HG03558 (cell line): ENCODE measurements at regions not wholly inside any gene's neighbourhood (a gene's known extent, or its start where the extent isn't known, plus 50 kb on each side); places are given as distances from the start of the nearest gene placed in this dataset.
"Not testable (repeated sequence)": the region's sequence is repeated elsewhere in the genome, so short reads cannot be mapped to it uniquely, and the experiment has no call there.

ENCODE experiments used
- ATAC-seq: cut with Tn5 transposase; IDR thresholded peaks from one replicate; pipeline ENCODE4 v1.9.1; 2021; ENCODE audit warnings: moderate number of reproducible peaks; ENCODE audit not compliant: unreplicated experiment; ENCODE audit errors: extremely low read depth

GRCh38 chr3:66629150-66629981 lies 128.5 kb upstream of the LRIG1 start:
- ATAC-seq = no peak

DNA sequence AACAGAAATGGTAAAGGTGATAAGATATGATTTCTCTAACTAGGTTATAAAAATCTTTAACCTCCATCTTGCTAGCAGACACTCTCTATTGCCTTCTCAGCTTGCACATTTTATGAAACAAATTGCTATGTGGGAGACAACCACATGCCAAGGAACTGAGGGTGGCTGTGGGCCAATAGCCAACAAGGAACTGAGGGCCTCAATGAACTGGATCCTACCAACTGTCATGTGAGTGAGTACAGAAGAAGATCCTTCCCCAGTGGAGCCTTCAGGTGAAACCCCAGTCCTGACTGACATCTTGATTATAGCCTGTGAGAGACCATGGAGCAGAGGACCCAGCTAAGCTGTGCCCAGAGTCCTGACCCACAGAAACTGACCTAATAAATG lies 129.2 kb upstream of the LRIG1 start:
- ATAC-seq = no peak

DNA sequence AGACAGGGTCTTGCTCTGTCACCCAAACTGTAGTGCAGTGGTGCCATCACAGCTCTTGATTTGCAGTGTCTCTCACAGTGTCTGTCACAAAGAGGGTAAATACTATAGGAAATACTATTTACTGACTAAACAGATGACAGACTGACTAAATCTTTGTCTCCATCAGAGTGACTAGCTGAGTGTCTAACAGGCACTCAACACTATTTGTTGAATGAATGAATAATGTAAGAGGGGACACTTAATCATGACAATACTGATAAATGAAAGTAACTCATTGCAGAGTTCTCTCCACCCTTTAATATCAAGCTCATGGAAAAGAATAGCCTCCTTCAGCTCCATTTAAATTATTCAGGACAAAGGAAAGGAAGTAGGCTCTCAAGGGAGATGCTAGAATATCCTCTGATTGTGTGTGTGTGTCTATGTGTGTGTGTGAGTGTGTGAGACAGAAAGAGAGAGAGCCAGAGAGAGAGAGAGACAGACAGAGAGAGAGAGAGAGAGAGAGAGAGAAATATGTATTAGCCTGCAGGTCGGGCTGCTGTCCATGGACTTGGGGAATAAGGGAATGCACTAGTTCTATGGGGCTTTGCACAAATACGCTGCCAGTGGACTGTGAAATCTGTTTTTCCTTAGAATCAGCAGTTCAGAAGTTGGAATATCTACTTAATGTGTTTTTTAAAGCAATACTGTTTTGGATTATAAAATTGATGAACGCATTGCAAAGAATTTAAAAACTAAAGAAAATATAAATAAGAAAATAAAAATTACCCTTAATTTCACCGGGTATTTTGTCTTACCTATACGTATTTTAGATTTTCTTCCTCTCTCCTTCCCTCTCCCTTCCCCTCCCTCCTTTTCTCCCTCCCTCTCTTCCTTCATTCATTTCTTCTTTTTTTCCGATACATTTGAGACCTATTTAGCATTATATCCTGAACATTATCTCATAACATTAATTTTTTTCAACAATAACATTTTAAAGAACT lies 132.9 kb upstream of the LRIG1 start:
- no peak for ATAC-seq

DNA sequence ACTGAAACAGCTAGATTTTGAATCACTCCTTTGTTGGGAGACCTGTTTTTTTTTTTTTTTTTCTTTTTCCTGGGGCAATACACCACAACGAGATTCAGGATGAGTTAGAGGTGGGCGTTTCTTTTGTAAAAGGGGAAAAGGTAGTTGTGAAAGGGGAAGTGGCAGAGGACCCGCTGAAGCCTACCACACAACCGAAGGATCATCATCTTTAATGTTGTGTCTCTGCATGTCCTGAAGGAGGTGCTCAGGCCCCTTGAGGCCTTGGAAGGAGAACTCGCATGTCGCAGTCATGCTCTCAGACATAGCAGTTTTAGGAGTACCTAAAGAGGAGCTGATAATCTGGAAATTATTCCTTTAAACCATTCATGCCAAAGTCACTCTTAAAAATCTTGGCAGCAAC lies 137.9 kb upstream of the LRIG1 start:
- no peak for ATAC-seq

DNA sequence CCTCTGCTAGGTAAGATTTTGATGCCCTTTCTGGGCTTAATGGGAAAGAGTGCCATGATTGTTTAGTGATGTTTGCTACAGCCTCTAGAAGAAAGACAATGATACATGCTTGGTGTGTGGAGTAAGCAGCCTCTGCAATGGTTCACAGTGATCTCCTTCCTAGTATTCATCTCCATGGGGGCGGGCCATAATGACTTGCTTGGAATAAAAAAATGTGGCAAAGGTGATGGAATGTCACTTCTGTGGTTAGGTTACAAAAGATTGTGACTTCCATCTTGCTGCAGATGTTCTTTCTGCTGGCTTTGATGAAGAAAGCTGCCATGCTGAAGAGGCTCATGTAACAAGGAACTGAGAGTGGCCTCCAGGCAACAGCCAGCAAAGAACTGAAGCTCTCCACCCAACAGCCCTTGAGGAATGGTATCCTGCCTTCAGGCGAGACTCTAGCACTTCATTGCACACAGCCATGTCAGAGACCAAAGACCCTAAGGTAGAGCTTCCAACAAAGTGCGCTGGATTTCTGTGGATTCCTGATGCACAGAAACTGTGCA lies 139.1 kb upstream of the LRIG1 start:
- ATAC-seq = no peak

DNA sequence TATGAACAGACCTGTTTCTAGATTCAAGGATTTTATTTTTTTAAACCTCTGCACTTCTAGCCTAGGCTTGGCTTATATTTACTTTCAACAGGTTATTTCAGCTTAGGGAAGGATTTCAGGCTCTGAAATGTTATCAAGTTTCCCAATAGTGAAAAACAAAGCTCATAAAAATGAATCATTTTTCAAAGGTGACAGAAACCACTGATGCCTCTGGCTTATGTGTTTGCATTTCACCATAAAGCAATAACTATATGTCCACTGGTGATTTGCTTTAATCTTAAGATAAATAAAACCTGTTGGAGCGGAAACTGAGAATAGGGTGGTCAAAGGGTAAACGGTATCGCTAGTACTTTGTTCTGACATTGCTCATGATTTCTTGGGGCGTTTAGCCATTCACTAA lies 141.2 kb upstream of the LRIG1 start:
- no peak for ATAC-seq

DNA sequence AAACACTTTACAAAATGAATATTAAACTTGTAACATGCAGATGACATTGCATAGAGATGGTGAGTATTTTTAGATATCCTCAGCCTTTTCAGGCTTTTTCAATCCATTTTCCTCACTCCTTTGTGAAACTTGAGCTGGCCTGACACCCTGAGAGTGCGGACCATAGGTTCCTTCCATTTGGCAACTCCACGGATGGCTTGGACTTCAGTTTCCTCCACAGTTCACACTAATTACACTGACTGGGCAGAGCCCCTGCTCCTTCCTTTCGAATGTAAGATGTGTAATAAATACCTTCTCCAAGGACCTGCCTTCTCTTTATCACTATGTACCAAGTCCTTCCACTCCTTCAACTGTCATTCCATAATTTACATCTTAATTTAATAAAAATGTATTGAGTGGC lies 141.7 kb upstream of the LRIG1 start:
- ATAC-seq = no peak

GRCh38 chr3:66644549-66644948 lies 143.7 kb upstream of the LRIG1 start:
- no peak for ATAC-seq

DNA sequence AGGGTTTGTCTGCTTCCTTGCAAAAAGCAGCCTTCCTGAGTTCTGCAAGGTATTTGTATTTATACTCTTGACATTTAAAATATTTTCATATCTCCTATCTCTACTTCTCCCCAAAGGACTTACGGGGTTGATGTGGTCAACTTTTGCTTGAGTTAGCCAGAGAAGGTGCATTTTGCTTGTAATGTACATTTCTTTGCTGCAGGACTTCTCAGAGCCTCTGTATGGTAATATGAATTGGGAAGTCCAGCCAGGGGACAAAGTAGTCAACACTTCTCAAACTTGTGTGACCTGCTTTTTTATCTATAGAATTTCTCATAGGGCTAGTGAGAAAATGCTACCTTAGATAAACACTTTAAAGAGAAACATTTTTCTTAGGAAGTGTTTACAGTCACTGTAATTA lies 148.2 kb upstream of the LRIG1 start:
- no peak for ATAC-seq

DNA sequence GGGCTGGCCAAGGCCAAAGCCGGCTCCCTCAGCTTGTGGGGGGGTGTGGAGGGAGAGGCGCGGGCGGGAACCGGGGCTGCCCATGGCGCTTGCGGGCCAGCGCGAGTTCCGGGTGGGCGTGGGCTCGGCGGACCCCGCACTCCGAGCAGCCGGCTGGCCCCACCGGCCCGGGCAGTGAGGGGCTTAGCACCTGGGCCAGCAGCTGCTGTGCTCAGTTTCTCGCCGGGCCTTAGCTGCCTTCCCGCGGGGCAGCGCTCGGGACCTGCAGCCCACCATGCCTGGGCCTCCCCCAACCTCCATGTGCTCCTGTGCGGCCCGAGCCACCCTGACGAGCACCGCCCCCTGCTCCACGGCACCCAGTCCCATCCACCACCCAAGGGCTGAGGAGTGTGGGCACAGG lies 150.7 kb upstream of the LRIG1 start:
- ATAC-seq = not testable (repeated sequence)

DNA sequence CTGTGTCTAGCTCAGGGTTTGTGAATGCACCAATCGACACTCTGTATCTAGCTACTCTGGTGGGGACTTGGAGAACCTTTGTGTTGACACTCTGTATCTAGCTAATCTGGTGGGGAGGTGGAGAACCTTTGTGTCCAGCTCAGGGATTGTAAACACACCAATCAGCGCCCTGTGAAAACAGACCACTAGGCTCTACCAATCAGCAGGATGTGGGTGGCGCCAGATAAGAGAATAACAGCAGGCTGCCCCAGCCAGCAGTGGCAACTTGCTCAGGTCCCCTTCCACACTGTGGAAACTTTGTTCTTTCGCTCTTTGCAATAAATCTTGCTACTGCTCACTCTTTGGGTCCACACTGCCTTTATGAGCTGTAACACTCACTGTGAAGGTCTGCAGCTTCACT lies 151.3 kb upstream of the LRIG1 start:
- not testable (repeated sequence) for ATAC-seq

GRCh38 chr3:66655044-66655443 lies 154.2 kb upstream of the LRIG1 start:
- no peak for ATAC-seq

- ATAC-seq = no peak
Observed at GRCh38 chr3:66655671-66656070, 154.8 kb upstream of the LRIG1 start.

DNA sequence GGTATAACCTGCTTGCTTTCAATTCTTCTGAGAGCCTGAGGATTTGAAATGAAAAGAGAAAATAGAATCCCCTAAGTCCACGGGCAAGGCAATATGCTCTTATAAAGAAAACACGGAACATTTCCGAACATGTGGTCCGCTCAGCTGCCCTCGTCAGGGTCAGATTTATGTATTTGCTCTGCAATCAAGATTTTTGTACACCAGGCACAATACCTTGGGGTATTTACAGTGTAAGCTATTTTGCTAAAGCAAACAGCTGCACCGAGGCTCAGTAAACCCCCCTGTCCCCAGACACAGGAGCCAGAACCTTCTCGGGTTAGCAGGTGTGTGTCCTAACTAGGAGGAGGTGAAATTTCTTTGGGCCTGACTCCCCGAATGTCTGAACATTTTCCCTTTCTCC lies 155.8 kb upstream of the LRIG1 start:
- no peak for ATAC-seq

DNA sequence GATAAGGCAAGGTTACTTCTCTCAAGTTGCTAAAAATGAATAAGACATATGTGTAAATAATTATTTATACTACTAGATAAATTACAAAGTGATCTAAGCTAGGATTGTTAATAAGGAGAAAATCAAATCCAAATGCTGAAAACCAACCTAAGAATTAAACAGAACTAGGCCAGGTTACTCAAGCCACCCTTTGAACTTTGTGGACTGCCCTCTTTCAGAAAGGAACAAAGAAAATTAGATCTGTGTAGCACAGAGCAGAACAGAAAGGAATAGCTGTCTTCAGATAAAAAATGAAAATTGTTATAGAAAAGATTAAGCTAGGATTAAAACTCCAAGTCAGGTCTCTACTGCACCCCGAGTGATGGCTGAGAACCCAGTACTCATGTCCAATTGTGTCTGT lies 158.2 kb upstream of the LRIG1 start:
- no peak for ATAC-seq

DNA sequence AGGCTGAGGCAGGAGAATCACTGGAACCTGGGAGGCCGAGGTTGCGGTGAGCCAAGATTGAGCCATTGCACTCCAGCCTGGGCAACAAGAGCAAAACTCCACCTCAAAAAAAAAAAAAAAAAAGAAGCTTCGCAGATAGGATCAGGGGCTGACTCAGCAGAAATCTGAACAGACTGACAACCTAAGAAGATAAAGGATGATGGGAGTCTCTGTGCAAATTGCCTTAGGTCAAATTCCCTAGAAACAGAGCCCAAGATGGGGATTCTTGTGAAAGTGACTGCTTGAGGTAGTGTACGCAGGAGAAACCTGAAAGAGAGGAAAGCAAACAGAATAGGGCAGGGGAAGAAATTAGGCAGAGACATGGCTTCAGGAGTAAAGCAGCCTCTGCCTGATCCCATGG lies 160.8 kb upstream of the LRIG1 start:
- ATAC-seq = no peak

- no peak for ATAC-seq
Observed at GRCh38 chr3:66662894-66663293, 162.1 kb upstream of the LRIG1 start.

DNA sequence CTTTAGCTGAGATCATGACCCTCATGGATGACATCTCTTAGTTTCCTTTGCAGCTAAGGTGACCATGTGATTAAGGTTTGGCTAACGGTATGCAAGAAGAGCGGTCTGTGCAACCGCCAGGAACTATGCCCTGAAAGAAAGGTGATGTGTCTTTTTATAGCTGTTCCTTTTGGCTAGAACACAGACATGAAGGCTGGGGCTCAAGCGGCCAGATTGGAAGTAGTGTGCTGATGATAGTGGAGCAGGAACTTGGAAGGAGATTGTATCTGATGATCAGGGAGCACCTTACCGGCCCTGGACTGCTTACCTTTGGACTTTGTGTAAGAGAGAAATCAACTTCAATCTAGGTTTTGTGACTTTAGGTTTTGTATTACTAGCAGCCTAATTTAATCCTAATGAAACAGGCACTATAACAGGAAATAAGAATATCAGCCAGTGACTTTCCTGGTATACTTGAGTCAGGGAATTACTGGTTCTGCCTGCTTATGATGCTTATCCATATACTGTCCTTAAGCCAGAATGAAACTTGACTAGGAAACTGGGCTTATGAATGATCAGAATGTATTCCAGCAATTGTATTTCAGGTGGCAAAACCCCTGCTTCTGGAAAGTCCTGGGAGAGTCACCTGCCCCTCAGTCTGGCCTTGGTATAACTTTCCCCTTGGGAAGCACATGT lies 164.3 kb upstream of the LRIG1 start:
- ATAC-seq = no peak

DNA sequence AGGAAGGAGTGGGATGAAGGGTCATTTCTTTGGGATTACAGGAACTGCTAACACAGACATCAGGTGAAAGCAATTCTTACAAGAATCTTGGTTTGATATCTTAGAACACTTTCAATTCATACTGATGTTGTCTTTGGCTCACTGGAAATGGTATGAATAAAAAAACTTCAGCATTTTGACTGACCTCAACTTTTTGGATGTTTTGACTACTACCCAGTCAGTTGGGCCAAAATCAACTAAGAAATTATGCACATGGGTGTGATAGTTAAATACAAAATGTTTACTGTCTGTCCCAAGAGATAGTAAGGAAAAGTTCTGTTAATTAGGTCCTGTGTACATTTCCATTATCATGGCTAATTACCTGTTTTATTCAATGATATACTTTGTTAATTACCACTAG lies 165.5 kb upstream of the LRIG1 start:
- ATAC-seq = no peak

- no peak for ATAC-seq
Observed at GRCh38 chr3:66667263-66667662, 166.4 kb upstream of the LRIG1 start.

DNA sequence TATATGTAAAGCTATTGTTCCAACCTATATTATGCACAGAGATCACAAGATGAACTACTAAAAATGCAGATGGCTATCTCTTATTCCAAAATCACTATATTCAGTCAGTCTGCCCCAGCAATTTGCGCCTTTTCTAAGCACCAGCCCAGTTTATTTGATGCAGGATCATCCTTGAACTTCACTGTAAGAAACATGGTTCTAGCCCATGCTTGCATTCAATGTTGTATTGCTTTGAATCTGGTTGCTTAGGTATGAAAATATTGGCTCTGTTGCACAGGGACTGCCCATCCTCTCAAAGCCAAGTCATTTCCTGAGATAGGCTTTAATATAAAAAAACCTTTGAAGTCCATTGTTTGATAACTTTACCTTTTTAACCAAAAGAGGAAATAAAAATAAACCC lies 170.5 kb upstream of the LRIG1 start:
- ATAC-seq = no peak
